ENCODE measurements at regions not wholly inside any gene's neighbourhood (a gene's known extent, or its start where the extent isn't known, plus 50 kb on each side); places are given as distances from the start of the nearest gene placed in this dataset.

GRCh38 chr2:18860179-18860578 lies 270.8 kb upstream of the NT5C1B start:
- DNase-seq = no peak

- no peak for DNase-seq
Observed at GRCh38 chr2:18856765-18857164, 267.4 kb upstream of the NT5C1B start.

DNA sequence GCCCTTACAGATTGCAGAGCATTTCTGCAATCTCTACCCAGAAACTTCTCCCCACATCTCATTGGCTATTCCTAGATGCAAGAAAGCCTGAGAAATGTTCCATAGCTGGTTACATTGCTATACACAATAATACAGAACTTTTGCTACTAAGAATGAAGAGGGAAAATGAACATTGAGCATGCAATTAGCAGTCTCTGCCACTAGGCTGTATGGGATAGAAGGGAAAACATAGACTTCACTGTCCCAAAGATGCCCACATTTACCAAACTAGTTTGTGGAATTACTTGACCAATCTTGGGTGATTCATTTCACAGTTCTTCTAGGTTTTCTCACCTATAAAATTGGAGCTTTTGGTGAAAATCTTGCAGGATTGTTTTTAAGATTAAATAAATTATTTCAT lies 265.7 kb upstream of the NT5C1B start:
- DNase-seq = no peak

- DNase-seq = no peak
Observed at GRCh38 chr2:18849841-18850578, 260.6 kb upstream of the NT5C1B start.

DNA sequence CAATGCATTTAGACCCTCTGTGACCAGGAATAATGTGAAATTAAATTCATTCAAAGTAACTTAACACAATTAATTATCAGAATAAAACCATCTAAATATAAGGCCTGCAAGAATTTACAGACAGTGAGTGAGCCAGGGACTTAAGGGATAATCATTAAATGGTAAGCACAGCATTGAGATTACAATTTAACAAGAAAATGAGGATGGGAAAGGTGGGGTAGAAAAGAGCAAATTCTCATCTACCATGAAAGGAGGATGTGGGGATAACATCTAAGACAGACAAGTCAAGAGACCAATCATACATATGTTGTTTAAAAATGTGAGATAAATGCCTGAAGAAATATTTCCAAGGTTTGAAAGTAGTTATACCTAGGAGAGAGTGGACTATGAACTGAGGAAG lies 259.3 kb upstream of the NT5C1B start:
- DNase-seq = no peak

DNA sequence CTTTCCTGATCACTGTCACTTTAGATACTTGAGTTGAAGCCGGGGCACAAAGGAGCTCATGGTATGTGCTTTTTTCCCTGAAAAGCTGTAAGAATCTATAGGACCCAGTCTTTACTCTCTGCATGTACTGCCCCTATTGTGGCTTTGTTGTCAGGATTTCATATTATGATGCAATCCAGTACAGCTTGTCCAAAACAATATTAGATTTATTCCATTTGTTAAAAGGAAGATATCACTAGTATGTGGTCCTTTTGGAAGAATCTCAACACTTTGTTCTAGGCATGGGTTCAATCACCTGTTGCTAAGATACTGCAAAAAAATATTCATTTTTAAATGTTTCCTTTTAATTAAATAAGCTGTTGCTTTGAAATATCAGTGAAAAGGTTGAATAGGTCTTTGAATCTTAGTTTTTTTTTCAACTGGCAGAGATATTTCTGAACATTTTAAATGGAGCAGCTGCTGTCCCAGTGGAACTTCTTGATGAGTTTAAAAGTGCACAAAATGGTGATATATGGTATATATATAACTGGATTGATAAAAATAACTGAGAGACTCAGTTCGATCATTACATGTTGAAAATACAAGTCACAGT lies 256.6 kb upstream of the NT5C1B start:
- no peak for DNase-seq

DNA sequence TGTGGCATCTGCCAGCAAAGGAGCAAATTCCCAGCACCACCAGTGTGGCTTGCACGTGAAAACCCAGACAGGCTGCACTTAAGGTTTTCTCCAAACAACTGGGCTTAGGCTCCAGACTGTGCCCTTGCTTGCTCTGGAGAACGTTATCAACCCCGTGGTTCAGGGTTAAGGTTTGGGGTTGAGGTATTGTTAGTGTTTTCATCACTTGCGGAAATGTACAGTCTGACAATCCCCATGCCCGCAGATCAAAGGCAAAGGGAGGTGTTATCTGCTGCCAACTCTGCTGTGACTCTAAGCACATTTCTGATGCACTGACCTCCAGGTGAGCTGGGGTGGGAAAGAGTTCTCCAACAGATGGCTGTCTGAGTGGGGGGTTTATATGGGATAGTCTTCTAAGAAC lies 253.5 kb upstream of the NT5C1B start:
- no peak for DNase-seq

DNA sequence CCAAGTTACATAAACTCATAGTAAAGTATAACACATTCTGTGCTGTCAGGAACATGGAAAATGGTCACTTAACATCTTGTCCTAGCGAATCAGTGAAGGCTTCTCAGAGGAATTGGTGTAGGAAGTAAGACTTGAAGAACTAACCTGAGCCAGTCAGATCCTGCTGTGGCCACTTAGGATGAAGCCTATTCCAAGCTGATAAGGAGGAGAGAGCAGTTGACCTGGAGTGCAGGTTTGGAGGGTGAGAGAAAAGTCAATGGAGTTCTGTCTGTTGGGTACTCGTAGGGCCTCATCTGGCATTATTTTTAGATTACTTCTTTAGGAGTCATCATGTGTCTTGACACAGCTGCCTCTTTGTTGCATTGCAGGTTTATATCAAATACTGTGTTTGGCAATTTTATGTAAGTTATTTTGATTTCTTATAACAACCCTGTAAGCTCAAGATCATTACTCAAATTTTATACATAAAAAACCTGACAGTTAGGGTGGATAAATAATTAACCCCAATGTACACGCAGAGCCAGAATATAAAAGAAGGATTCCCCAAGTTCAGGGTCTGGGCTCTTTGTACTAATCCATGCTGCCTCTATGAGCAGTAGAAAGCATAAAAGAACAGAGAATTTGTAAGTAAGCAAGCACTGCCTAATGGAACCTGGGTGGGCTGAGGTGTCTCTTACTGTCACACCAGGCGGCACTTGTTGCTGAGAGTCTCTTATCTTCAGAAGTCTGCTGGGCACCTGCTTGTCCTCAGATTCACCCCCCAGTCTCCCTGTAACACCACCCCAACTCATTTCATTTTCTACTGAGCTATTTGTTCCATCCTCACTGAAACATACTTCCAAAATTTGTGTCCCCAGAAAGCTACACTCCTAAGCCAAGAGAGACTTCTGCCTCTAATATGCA lies 252.1 kb upstream of the NT5C1B start:
- no peak for DNase-seq

GRCh38 chr2:18837240-18837639 lies 247.9 kb upstream of the NT5C1B start:
- no peak for DNase-seq

DNA sequence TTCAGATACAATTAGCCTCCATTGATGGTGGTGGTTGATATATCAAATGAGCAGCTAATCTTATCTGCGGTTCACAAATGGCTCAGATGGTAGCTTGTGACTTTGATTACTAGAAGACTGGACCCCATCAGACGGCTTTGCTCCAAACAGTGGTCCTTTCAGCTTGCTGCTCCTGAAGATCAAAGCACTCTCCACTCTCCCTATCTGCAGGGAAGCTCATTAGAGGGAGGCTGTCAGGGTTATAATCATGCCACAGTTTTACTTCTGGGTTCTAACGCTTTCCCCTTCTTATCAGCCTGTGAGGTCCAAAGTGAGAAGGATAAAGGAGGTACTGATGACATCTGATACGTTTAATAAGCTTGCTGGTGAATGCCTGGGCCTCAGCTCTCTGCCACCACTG lies 247.1 kb upstream of the NT5C1B start:
- no peak for DNase-seq

GRCh38 chr2:18835787-18836186 lies 246.4 kb upstream of the NT5C1B start:
- no peak for DNase-seq

GRCh38 chr2:18834341-18834740 lies 245.0 kb upstream of the NT5C1B start:
- DNase-seq = no peak

DNA sequence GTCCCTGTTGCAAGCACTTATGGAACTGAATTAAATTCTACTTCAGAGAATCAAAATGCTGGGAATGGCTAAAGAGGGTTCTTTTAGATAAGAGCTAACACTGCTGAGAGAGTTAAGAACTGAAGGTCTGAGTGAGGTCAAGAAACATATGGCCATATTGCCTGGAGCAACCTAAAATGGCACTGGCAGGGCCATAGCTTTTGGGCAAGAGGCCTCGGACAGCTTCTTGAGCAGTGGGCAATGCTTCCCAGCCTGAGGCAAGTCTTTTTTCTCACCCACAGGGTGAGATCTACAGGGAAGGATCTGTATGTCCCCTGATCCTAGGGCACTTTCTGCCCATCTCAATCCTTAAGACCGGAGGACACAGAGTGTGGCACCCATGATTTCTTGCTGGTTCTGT lies 244.6 kb upstream of the NT5C1B start:
- DNase-seq = no peak

GRCh38 chr2:18831916-18832510 lies 242.6 kb upstream of the NT5C1B start:
- DNase-seq = no peak

- DNase-seq = no peak
Observed at GRCh38 chr2:18830962-18831361, 241.6 kb upstream of the NT5C1B start.

- no peak for DNase-seq
Observed at GRCh38 chr2:18829976-18830375, 240.6 kb upstream of the NT5C1B start.

- DNase-seq = no peak
Observed at GRCh38 chr2:18829251-18829902, 240.0 kb upstream of the NT5C1B start.

DNA sequence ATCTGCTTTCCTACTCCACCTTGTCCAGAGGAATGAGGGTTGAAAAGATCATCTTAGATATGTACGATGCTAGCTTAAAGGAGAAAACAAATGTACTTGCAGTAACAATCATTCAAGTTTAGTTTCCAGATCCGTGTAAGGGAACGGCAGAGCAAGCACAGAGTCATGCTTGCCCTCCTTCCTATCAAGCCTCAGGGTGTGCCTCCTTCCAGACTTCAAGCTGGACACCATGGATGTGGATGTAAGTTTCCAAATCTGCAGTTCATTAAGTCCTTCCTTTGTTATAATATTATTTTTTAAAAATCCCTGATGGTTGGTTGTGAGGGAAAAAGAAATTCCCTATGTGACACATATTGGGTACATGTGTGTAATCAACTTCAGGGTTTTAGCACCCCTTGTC lies 238.9 kb upstream of the NT5C1B start:
- no peak for DNase-seq

DNA sequence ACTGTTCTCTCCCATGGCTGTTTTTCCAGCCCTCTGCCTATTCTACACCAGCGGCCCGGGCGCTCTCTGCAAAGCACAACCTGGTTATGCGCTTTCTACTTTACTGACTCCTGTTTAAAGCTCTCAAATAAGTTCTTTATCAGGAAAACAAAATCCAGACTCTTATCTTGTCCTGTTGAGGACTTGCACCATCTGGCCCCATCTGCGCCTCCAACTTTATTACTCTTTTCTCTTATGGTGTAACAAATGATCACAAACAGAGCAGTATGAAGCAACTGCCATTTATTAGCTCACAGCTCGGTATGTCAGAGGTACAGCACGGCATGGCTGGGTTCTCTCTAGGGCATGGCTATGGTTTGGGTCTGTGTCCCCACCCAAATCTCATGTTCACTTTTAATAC lies 236.5 kb upstream of the NT5C1B start:
- DNase-seq = no peak

DNA sequence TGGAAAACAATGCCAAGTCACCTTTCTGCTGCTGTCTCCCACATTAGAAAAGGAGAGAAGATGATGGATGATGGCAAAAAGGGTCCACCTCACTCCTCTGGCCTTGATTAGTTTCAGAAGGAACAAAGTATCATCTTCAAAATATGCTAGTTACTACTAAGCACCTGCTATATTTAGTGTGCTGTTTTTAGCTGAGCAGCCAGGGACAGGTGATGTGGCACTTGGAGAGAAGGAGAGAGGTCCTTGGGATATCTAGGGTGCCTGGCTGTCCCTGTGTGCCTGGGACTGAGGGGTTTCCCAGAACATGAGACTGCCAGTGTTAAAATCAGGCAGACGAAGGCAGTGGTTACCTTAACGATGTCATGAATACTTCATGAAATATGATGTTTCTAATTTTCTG lies 235.5 kb upstream of the NT5C1B start:
- DNase-seq = no peak

- DNase-seq = no peak
Observed at GRCh38 chr2:18824325-18824790, 235.0 kb upstream of the NT5C1B start.

DNA sequence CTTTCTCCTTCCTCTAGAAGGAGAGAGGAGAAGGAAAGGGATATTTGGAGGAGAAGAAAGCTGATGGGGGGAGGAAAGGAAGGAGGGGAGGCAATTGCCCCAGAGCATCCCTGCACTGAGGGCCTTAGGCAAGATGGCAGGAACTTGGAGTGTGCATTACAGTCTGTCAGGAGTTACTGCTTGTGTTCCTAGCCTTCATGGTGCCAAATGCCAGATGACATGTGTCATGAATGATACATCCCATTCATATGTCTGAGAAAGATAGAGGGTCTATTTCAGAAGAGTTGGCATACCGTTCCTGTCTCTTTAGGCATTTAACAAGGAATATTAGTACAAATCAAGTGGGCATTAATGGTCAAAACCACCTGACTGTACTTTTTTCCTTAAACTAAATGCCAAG lies 232.1 kb upstream of the NT5C1B start:
- no peak for DNase-seq

DNA sequence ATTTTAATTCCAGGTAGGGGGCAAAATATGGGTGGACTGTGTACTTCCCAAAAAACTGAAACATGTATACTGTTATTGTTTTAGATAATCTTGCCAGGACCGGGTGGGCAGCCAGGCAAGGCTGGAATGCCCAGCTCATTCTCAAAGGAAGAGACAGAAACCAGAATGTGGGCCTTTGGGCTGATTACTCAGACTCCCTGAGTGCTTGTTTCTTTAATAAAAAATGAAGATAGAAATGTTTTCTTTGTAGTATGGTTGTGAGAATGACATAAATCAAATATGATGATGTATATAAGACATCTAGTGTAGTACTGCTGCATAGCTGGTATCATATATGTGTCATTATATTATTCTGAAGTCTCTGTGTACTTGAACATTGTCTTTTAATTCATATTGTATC lies 231.6 kb upstream of the NT5C1B start:
- no peak for DNase-seq

All from CD4-positive, alpha-beta T cell treated with Interleukin-12 subunit alpha and Interleukin-12 subunit beta, for 1 hour (primary cell).